HK-2 (cell line): ENCODE measurements at regions not wholly inside any gene's neighbourhood (a gene's known extent, or its start where the extent isn't known, plus 50 kb on each side); places are given as distances from the start of the nearest gene placed in this dataset.

Source experiments
- DNase-seq: peaks from one replicate; pipeline ENCODE4 v3.0.0-alpha.2; 2018; ENCODE audit not compliant: unreplicated experiment

GRCh38 chr3:3241596-3241995, 62.1 kb upstream of the CRBN start:
- no peak for DNase-seq

- no peak for DNase-seq
Measured at GRCh38 chr3:3240986-3241385, 61.5 kb upstream of the CRBN start.

- DNase-seq = no peak
Measured at GRCh38 chr3:3237979-3238378, 58.5 kb upstream of the CRBN start.

- DNase-seq = no peak
Measured at GRCh38 chr3:3232251-3232650, 52.8 kb upstream of the CRBN start.
